AG09319 (cell line): ENCODE measurements at regions not wholly inside any gene's neighbourhood (a gene's known extent, or its start where the extent isn't known, plus 50 kb on each side); places are given as distances from the start of the nearest gene placed in this dataset.

Experiments
- DNase-seq: peaks from one replicate; pipeline ENCODE4 v3.0.0-alpha.2; 2010; ENCODE audit warnings: low read depth; ENCODE audit errors: extremely low read depth
- TF ChIP-seq, protein P1 (sequence below): IDR thresholded peaks from 2 replicates; pipeline ENCODE4 v1.5.1; 2011; ENCODE audit warnings: low read depth, mild to moderate bottlenecking, inconsistent platforms, low read length, moderate library complexity

DNA sequence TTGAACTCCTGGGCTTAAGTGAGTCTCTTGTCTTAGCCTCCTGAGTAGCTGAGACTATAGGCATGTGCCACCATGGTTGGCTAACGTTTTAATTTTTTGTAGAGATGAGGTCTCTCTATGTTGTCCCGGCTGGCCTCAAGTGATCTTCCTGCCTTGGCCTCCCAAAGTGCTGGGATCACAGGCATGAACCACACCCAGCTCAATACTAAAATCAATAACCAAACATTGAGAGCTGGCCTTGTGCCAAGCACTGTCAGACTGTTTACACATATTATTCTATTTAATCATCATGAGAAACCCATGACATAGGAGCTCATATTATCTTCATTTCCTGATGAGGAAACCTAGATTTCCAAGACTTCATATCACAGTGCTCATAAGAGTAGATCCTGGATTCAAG, 251.2 kb downstream of the BAMBI start:
- no peak for DNase-seq

DNA sequence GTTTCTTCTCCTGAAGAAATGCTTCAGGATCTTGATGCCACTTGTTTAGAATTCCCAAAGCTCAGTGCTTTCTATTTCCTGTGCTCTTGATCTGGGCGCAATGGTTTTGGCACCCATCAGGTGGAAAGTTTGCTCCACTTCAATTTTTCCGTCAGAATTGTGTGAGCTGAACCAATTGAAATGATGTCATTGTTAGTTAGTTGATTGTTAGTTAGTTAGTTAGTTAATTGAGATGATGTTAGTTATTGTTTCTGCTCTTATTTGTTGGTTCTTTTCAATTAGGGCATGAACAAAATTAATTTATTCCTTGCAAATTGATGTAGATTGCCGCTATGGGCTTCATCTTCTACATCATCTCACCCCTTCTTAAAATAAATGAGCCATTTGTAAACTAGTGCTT, 252.6 kb downstream of the BAMBI start:
- DNase-seq, result no peak
- TF ChIP-seq, protein P1, sequence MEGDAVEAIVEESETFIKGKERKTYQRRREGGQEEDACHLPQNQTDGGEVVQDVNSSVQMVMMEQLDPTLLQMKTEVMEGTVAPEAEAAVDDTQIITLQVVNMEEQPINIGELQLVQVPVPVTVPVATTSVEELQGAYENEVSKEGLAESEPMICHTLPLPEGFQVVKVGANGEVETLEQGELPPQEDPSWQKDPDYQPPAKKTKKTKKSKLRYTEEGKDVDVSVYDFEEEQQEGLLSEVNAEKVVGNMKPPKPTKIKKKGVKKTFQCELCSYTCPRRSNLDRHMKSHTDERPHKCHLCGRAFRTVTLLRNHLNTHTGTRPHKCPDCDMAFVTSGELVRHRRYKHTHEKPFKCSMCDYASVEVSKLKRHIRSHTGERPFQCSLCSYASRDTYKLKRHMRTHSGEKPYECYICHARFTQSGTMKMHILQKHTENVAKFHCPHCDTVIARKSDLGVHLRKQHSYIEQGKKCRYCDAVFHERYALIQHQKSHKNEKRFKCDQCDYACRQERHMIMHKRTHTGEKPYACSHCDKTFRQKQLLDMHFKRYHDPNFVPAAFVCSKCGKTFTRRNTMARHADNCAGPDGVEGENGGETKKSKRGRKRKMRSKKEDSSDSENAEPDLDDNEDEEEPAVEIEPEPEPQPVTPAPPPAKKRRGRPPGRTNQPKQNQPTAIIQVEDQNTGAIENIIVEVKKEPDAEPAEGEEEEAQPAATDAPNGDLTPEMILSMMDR, result no peak

More for the DNA sequence above, 251.2 kb downstream of the BAMBI start:
- TF ChIP-seq, protein P1, result no peak

DNA sequence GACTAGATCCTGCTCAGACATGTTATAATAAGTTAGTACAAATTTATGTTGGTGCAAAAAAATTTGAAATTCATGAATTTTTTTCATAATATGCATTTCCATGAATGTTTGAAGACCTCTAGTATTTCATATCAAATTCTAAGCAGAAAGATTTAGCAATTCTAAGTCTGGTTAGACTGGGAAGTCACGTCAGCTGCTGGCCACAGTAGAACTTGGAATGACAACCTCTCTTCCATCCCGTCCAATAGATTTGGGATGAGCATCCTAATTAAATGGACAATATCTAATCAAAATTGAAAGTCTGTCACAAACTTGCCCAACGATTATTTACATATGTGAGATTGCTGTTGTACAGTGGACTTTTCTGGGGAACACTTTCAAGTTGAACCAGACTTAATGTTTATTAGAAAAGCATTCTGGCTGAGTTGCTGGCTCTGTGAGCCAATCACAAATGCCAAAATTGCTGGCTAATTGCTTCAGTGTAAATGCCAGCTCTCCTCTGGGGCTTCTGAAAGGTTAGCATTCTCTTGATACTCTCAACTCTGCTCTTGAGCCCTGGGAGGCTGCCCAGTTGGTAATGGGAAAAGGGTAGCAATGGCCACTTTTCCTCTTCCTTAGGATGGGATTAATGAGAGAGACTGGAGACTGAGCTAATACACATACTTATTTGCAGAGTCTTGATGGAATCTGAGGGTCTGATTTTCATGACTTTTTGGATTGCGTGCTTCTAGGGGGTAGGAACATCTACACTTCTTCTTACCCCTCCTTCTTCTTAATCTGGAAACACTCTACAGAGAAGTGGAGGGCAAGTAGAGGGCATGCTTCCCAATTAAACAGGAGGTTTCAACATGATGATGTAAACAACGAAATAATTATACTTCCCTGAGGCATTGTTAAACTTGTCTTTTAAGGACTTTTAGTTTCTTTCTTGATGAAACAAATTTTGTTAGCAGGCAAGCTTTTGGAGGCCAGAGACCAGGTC, 253.5 kb downstream of the BAMBI start:
- TF ChIP-seq, protein P1, result no peak
- no peak for DNase-seq

DNA sequence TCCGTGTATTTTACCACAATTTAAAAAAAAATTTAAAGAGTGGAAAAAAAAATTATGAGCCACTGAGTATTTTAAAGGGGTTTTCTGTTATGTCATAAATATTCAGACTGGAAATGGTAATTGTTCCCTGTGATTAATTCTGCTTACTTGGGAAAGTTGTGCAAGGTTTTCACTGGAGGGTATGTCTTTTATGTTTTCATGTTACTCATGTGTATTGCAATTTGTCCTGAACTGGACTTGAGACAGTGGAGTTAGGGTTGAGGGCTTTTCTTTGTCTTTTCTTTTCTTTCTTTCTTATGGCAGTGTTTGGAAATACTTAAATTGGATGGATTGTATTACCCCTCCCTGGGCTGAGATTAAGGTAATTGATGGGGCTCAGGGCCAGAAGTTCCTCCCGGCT, 257.7 kb downstream of the BAMBI start:
- TF ChIP-seq, protein P1, result no peak
- no peak for DNase-seq

DNA sequence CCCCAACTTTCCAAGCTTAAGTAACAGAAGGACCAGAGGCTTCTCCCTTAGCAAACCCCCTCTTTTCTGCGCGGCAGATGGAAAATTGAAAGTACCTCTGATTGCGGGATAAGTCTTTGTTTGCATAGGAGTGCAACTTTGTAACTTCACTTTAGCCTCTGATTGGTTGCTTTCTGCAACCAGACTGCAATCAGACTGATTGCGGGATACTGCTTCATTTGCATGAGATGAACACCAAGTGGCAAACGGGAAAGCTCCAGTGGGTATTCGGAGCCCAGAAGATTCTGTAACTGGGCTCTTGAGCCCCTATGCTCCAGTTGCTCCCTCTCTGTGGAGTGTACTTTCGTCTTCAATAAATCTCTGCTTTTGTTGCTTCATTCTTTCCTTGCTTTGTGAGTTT, 260.6 kb downstream of the BAMBI start:
- TF ChIP-seq, protein P1, result no peak
- no peak for DNase-seq

DNA sequence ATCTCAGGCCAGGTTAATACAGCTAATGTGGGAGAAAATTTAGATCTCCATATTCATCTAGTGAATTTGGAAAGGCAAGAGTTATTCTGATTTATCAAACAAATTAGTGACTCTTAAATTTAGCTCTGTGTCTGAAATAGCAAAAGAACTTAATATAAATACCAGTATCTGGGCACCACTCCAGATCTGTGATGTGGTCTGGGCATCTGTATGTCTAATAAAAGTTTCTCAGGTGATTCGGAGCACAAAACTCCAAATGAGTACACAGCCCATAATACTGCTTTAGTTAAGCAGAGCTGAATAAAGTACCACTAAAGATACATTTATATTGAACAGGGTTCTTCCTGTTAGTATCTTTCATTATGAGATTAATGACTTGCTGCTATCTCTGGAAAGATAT, 261.4 kb downstream of the BAMBI start:
- TF ChIP-seq, protein P1, result no peak

More for the DNA sequence above, 261.4 kb downstream of the BAMBI start:
- no peak for DNase-seq
